GM21576 (cell line): ENCODE measurements at regions not wholly inside any gene's neighbourhood (a gene's known extent, or its start where the extent isn't known, plus 50 kb on each side); places are given as distances from the start of the nearest gene placed in this dataset.
"Not testable (repeated sequence)": the region's sequence is repeated elsewhere in the genome, so short reads cannot be mapped to it uniquely, and the experiment has no call there.

Source experiments
- ATAC-seq: cut with Tn5 transposase; IDR thresholded peaks from one replicate; pipeline ENCODE4 v1.9.1; 2021; ENCODE audit warnings: mild to moderate bottlenecking, moderate library complexity; ENCODE audit not compliant: unreplicated experiment

GRCh38 chr17:62159994-62160393 is 94.9 kb upstream of the MED13 start:
- ATAC-seq, result no peak

- no peak for ATAC-seq
Measured at GRCh38 chr17:62156949-62157348, 91.9 kb upstream of the MED13 start.

- ATAC-seq, result no peak
Measured at GRCh38 chr17:62154909-62155308, 89.8 kb upstream of the MED13 start.

GRCh38 chr17:62150471-62150870 is 85.4 kb upstream of the MED13 start:
- ATAC-seq, result no peak

- ATAC-seq, result no peak
Measured at GRCh38 chr17:62149961-62150360, 84.9 kb upstream of the MED13 start.

- no peak for ATAC-seq
Measured at GRCh38 chr17:62147284-62147683, 82.2 kb upstream of the MED13 start.

- no peak for ATAC-seq
Measured at GRCh38 chr17:62140836-62141235, 75.8 kb upstream of the MED13 start.

GRCh38 chr17:62140376-62140775 is 75.3 kb upstream of the MED13 start:
- ATAC-seq, result no peak

- not testable (repeated sequence) for ATAC-seq
Measured at GRCh38 chr17:62139690-62140354, 74.7 kb upstream of the MED13 start.

- ATAC-seq, result no peak
Measured at GRCh38 chr17:62139141-62139540, 74.1 kb upstream of the MED13 start.

- ATAC-seq, result not testable (repeated sequence)
Measured at GRCh38 chr17:62138676-62139121, 73.6 kb upstream of the MED13 start.

GRCh38 chr17:62137734-62138624 is 72.9 kb upstream of the MED13 start:
- ATAC-seq, result not testable (repeated sequence)

GRCh38 chr17:62137013-62137733 is 72.1 kb upstream of the MED13 start:
- ATAC-seq, result not testable (repeated sequence)

GRCh38 chr17:62135742-62136141 is 70.7 kb upstream of the MED13 start:
- ATAC-seq, result no peak

- not testable (repeated sequence) for ATAC-seq
Measured at GRCh38 chr17:62135096-62135495, 70.0 kb upstream of the MED13 start.

- no peak for ATAC-seq
Measured at GRCh38 chr17:62134397-62134796, 69.3 kb upstream of the MED13 start.

GRCh38 chr17:62131271-62131670 is 66.2 kb upstream of the MED13 start:
- ATAC-seq, result not testable (repeated sequence)

GRCh38 chr17:62130739-62131138 is 65.7 kb upstream of the MED13 start:
- no peak for ATAC-seq

- no peak for ATAC-seq
Measured at GRCh38 chr17:62126292-62126691, 61.2 kb upstream of the MED13 start.

- no peak for ATAC-seq
Measured at GRCh38 chr17:62125307-62125706, 60.2 kb upstream of the MED13 start.

- no peak for ATAC-seq
Measured at GRCh38 chr17:62121025-62121730, 56.1 kb upstream of the MED13 start.
